ENCODE measurements at regions not wholly inside any gene's neighbourhood (a gene's known extent, or its start where the extent isn't known, plus 50 kb on each side); places are given as distances from the start of the nearest gene placed in this dataset.

GRCh38 chr1:182315167-182315556 is 76.4 kb downstream of the GLUL start:
- TF ChIP-seq CTCF (conservative IDR thresholded peaks at IDR 0.05 in 1 of 2, IDR thresholded peaks at IDR 0.05 in 1 of 2; ENCODE audit: low read depth in 1 of 2, low read length in 2 of 2) (no peak), EZH2 (IDR thresholded peaks at IDR 0.05; ENCODE audit: low read length, missing control alignments) (no peak)
